ENCODE measurements at regions not wholly inside any gene's neighbourhood (a gene's known extent, or its start where the extent isn't known, plus 50 kb on each side); places are given as distances from the start of the nearest gene placed in this dataset.

DNA sequence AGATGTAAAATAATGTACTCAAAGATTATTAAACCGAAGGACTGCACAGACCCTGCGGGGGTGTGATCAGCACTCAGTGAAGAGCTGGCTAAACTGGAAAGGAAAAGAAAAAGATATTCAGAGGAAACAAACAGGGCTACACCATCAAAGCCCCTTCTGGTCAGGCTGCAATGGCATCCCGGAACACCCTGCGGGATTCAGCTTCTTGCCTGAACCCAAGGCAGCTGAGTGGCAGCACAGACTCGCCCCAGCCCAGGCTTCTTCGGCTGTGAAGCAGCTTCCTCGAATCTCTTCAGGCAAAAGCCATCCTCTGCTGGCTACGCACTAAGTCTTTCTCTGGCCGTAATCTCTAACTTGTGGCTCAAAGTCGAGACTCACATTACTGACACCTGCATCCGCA, 220.9 kb downstream of the TEX29 start:
- H3K9me3 Mint-ChIP-seq, result no peaks in the 10 kb centered on the region

DNA sequence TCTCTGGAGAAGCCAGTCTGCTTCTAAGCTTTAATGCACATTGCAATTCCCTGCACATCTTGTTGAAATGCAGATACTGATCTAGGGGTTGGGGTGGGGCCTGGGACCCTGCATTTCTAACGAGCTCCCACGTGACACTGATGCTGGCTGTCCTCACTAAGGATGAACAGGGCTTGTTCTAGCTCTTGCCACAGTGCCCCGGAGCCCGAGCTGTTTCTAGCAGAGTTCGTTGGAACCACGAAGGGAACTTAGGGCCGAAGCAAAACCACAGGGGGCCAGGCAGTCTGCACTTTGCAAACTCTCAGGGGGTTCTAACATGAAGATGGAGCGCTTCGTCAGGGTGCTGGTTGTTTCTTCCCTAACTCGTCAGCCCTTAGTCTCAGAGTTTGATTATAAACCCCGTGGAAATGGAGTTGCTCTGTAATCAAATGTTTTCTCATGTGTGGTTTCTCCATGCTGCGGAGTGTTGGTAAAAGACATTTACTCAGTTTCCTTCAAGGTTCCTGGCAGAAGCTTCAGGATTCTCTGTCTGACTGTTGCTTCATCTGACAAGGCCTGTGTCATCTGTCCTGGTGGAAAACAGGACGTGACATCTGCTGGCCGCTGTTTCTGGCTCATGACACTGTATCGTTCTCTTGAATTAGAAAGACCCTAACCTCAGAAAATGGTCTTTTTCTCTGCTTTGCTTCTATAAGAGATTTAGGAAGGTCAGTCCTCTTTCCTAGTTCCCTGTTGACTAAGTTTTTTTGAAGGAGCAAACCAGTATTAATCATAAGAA, 221.5 kb downstream of the TEX29 start:
- Mint-ChIP-seq H3K9me3 (no peaks in the 10 kb centered on the region), H3K27me3 (ENCODE audit: low read depth) (peaks cover 17% of the 10 kb centered on the region), H3K4me3 (no peak overlapping the region), H3K4me1 (ENCODE audit: low read depth) (no peaks in the 10 kb centered on the region), H3K36me3 (ENCODE audit: insufficient read depth) (no peaks in the 10 kb centered on the region)
- ATAC-seq (no peak), DNase-seq (no peak)

More for the DNA sequence above, 220.9 kb downstream of the TEX29 start:
- Mint-ChIP-seq H3K4me1 (ENCODE audit: low read depth) (no peaks in the 10 kb centered on the region), H3K4me3 (no peak overlapping the region), H3K36me3 (ENCODE audit: insufficient read depth) (no peaks in the 10 kb centered on the region), H3K27me3 (ENCODE audit: low read depth) (peaks cover 21% of the 10 kb centered on the region)
- DNase-seq (no peak), ATAC-seq (no peak)

DNA sequence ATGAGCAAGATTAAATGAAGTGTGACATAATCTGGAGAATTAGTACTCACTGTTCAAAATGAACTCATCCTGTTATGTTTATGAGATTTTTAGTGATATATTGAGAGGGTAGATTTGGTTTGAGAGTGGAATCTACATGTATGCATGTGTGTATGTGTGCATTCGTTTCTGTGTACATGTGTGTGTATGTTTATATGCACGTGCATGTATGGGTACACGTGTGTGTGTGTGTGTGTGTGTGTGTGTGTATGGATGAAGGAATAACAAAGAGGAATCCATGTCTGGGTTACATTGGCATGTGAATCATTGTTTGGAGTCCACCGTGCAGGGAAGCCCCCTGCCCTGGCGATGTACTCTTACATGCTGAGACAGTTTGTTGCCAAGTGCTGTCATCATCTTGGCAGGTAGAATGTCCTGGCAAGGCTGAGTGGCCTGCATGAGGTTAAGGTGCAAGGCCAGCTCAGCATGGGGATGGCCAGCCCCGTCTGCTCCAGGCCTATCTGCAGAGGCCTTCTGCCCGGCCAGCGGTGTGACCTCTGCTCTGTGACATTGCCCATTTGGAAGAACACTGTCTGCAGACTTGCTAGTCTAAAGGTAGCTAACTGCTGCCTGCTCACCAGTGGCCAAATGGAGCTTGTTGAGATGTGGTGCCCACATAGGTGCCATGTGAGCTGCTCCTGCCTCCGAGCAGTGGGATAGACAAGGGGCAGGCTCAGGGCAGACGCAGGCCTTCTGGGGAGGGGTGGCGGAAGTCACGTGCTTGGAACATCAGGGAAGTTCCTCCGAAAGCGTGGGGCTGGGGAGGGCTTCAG, 222.3 kb downstream of the TEX29 start:
- H3K27me3 Mint-ChIP-seq (ENCODE audit: low read depth), result peaks cover 10% of the 10 kb centered on the region
- no peak overlapping the region for H3K4me3 Mint-ChIP-seq
- no peaks in the 10 kb centered on the region for H3K36me3 Mint-ChIP-seq (ENCODE audit: insufficient read depth)
- no peaks in the 10 kb centered on the region for H3K9me3 Mint-ChIP-seq
- DNase-seq (no peak), ATAC-seq (no peak)
- H3K4me1 Mint-ChIP-seq (ENCODE audit: low read depth), result no peaks in the 10 kb centered on the region

DNA sequence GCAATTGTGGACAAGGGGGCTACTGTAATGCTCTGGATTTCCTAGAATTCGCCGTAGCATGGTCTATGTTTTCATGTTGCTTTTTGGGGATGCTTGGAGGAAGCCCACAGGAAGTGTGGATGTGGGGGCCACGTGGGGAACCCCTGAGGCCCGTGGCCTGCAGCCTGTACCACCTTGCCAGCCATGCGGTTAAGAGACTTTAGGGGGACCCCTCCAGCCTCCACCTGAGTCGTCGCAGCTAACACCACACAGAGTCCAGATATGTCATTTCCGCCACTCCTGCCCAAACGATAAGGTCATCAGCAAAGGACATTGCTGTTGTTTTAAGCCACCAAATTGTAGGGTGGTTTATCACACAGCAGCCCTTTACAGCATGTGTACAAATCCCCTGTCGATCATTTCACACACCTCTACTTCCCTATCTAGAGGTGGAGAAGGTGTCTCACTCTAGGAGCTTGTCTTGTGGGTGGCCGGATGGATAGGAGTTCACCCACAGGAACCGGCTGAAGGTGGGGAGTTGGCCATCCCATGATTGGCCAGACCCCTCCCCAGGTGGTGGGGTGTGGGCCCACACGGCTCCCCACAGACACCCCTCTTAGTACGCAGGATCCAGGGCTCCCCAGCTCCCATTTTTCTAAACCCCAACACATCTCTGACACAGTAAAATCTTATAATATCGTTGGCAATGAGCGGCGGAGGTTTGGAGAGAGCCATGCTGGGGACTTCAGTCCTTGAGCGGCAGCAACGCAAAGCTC, 226.7 kb downstream of the TEX29 start:
- Mint-ChIP-seq H3K4me3 (no peak overlapping the region), H3K4me1 (ENCODE audit: low read depth) (no peaks in the 10 kb centered on the region), H3K9me3 (no peaks in the 10 kb centered on the region), H3K36me3 (ENCODE audit: insufficient read depth) (no peaks in the 10 kb centered on the region), H3K27me3 (ENCODE audit: low read depth) (no peaks in the 10 kb centered on the region)
- no peak for DNase-seq
- no peak for ATAC-seq

DNA sequence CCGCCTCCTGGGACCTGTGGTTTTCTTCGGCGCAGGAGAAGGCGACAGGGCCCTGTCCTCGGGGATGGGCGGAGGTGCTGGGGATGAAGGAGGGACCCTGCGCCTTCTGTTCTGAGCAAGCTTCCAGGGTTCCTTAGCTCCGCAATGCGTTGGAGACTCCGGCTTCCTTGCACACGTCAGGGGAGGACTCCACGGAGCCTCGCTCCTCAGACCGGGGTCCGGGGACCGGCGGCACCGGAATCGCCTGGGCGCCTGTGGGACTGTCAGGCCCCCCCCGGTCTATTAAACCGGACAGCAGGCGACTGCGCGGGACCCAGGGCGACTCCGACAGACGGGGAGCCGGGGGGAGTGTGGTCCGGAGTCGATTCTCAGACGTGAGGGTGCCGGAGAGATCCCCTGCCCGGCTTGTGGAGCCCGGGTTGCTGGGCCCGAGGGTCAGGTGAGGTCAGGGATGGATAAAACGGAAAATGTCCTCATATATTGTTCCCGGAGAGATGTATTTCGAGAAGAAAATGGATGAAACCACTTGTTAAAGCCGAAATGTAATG, 227.4 kb downstream of the TEX29 start:
- Mint-ChIP-seq H3K9me3 (no peaks in the 10 kb centered on the region), H3K36me3 (ENCODE audit: insufficient read depth) (no peaks in the 10 kb centered on the region), H3K27me3 (ENCODE audit: low read depth) (no peaks in the 10 kb centered on the region), H3K4me3 (no peak overlapping the region), H3K4me1 (ENCODE audit: low read depth) (no peaks in the 10 kb centered on the region)
- DNase-seq (no peak), ATAC-seq (no peak)

DNA sequence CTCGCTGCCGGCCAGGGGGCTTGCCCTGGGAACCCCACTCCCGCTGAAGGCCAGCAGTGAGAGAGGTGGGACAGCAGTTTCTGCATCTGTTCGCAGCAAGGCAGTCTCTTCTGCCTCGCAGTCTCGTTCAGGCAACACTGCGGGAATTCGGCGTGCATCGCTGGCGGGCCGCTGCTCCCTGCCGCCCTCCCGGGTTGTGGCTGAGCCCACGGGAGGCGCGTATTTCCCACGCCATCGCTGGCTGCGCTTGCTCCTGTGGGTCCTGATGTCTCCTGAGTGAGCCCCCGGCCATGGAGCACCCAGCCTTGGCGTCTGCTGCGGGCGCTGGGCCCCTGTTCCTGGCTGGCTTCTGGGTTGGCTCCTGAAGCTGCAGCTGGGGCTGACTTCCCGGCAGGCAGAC, 227.9 kb downstream of the TEX29 start:
- DNase-seq, result no peak
- H3K4me1 Mint-ChIP-seq (ENCODE audit: low read depth), result no peaks in the 10 kb centered on the region
- H3K27me3 Mint-ChIP-seq (ENCODE audit: low read depth), result no peaks in the 10 kb centered on the region
- H3K4me3 Mint-ChIP-seq, result no peak overlapping the region
- ATAC-seq, result no peak
- H3K9me3 Mint-ChIP-seq, result no peaks in the 10 kb centered on the region
- no peaks in the 10 kb centered on the region for H3K36me3 Mint-ChIP-seq (ENCODE audit: insufficient read depth)

DNA sequence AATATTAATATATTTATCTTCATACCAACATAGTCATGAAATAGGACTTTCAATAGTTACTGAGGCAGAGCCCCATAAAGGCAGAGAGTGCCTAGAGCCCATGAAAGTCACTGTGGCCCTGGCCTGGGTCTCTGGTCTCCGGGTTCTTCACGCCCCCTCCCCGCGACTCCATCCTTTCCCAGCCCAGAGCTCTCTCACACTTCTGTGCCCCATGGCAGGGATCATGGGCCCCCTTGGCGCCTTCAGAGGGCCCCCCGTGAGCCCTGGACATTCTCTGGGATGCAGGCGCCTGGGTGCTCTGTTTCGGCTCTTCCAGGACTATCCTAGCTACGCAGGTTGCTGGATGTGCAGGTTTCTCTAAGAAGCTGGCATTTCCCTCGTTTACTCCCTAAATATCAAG, 228.4 kb downstream of the TEX29 start:
- Mint-ChIP-seq H3K4me1 (ENCODE audit: low read depth) (no peaks in the 10 kb centered on the region), H3K27me3 (ENCODE audit: low read depth) (no peaks in the 10 kb centered on the region), H3K4me3 (no peak overlapping the region), H3K9me3 (no peaks in the 10 kb centered on the region), H3K36me3 (ENCODE audit: insufficient read depth) (no peaks in the 10 kb centered on the region)
- no peak for ATAC-seq
- DNase-seq, result no peak

DNA sequence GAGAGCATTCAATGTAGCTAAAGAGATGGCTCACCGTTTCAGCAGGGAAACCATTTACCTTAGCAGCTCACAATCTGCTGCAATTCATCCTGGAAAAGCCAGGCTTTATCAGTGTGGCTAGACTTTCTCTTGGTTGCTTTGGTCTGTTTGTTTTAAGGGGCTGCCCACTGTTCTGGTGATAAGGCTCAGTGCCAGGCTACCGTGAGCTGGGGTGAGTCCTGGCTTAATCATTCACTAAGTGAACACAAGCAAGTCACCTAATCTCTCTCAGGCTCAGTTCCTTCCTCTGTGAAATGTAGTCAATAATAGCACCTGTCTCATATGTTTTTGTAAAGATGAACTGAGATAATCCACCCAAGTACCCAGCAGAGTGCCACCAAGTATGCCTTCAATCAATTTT, 229.0 kb downstream of the TEX29 start:
- Mint-ChIP-seq H3K27me3 (ENCODE audit: low read depth) (no peaks in the 10 kb centered on the region), H3K4me3 (no peak overlapping the region), H3K36me3 (ENCODE audit: insufficient read depth) (no peaks in the 10 kb centered on the region), H3K9me3 (no peaks in the 10 kb centered on the region), H3K4me1 (ENCODE audit: low read depth) (no peaks in the 10 kb centered on the region)
- DNase-seq, result no peak
- no peak for ATAC-seq

DNA sequence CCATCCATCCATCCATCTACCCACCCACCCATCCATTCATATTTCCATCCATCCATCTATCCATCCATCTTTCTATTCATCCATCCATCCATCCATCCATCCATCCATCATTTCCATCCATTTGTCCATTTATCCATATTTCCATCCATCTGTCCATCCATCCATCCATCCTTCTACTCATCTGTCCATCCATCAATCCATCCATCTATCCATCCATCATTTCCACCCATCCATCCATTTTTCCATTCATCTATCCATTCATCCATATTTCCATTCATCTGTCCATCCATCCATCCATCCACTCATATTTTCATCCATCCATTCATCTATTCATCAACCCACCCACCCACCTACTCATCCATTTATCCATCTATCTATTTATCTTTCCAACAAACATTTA, 229.6 kb downstream of the TEX29 start:
- no peaks in the 10 kb centered on the region for H3K36me3 Mint-ChIP-seq (ENCODE audit: insufficient read depth)
- DNase-seq, result no peak
- H3K9me3 Mint-ChIP-seq, result no peaks in the 10 kb centered on the region
- H3K27me3 Mint-ChIP-seq (ENCODE audit: low read depth), result no peaks in the 10 kb centered on the region
- H3K4me3 Mint-ChIP-seq, result no peak overlapping the region
- ATAC-seq, result no peak
- no peaks in the 10 kb centered on the region for H3K4me1 Mint-ChIP-seq (ENCODE audit: low read depth)

DNA sequence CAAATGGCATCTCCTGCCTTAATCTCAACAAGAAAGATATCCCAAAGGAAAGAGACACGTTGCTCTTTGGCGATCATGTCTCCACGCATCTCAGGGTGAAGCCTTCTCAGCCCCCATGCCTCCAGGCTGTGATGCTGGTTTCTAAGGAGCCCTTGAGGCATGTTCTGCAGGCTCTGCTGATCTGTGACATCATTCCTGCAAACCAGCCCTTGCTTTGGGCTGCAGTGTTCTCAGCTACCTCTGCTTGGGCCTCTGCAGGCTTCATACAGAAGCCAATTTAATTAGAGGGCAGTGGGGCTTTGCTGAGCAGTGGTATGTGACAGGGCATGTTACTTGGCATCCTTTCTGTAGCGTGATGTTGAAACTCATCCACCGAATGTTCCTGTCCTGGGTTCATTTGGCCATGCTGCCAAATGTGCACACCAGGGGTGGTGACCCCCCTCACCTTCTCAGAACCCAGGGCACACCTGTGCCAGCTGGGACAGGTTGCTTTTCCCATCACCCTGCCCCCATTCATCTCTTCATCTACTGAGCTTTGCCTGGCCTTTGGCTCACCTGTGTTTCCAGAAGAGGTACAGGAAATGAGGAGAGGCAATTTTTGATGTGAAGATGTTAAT, 230.9 kb downstream of the TEX29 start:
- DNase-seq, result no peak
- ATAC-seq, result no peak
- Mint-ChIP-seq H3K4me1 (ENCODE audit: low read depth) (no peaks in the 10 kb centered on the region), H3K27me3 (ENCODE audit: low read depth) (no peaks in the 10 kb centered on the region), H3K9me3 (no peaks in the 10 kb centered on the region), H3K36me3 (ENCODE audit: insufficient read depth) (no peaks in the 10 kb centered on the region), H3K4me3 (no peak overlapping the region)

DNA sequence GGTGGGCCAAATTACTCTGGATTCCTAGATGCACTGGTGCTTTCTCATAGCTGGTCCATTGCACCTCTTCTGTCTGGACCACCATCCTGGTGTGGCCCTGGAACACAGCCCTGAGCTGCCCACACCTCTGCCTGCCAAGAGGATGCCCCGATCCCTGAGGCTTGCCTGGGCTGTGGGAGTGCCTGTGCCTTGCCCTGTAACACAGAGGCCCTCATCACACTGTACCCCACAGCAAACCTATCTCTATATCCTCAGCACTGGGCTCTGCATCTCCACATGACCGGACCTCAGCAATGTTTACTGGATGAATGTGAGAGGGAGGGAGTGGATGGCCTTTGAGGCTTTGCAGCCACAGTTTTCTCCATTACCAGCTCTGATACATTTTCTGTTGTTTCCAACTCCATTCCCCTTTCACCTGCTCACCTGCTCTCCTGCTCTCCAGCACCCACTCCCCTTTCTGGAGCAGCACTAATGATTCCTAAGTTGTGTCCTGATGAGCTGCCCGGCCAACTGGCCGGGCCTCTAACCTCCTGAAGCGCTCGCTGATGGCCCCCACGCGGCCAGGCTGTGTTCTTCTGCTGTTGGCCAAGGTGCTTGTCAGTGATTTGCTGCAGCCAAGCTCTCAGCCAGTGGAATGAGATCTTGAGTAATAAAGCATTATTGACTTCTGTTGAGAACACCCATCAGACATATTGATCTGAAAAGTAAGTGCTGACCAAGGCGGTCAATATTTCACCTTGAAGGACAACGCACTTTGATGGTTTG, 232.6 kb downstream of the TEX29 start:
- Mint-ChIP-seq H3K36me3 (ENCODE audit: insufficient read depth) (no peaks in the 10 kb centered on the region), H3K27me3 (ENCODE audit: low read depth) (peaks cover 2% of the 10 kb centered on the region), H3K9me3 (no peaks in the 10 kb centered on the region), H3K4me1 (ENCODE audit: low read depth) (no peaks in the 10 kb centered on the region), H3K4me3 (no peak overlapping the region)
- ATAC-seq, result no peak
- no peak for DNase-seq

DNA sequence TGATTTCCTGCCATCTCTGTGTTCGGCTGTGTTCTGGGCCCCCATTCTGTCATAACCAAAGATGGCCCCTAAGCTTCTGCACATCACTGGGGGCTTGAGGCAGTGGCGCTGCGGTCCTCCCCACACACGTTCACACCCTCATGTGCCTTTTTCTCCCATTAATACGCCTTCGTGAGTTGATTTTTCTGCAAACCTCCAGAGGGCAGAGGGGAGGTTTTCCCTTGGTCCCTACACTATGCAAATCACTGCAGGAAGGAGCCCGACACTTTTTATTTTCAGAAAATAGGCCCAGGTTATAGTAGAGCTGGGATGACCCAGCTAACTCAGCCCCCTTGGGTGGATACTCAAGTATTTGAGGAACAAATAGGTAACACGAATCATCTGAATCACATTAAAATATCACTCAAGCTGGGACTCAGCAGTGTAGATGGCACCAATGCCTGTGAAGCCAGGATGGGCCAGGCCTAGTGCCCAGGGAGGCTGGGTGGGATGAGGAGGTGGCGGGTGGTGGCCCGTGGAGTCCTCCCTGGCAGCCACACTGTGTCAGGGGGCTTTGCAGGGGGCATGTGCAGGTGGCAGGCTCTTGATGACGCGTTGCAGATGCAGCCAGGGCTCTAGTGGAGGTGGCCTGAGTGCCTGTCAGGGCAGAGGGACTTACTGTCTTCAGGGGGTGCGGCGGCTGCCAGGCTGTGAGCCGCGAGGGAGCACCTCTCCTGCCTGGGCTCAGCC, 234.3 kb downstream of the TEX29 start:
- Mint-ChIP-seq H3K27me3 (ENCODE audit: low read depth) (peaks cover 8% of the 10 kb centered on the region), H3K4me3 (no peak overlapping the region), H3K4me1 (ENCODE audit: low read depth) (no peaks in the 10 kb centered on the region), H3K36me3 (ENCODE audit: insufficient read depth) (no peaks in the 10 kb centered on the region), H3K9me3 (no peaks in the 10 kb centered on the region)
- DNase-seq (no peak), ATAC-seq (no peak)

DNA sequence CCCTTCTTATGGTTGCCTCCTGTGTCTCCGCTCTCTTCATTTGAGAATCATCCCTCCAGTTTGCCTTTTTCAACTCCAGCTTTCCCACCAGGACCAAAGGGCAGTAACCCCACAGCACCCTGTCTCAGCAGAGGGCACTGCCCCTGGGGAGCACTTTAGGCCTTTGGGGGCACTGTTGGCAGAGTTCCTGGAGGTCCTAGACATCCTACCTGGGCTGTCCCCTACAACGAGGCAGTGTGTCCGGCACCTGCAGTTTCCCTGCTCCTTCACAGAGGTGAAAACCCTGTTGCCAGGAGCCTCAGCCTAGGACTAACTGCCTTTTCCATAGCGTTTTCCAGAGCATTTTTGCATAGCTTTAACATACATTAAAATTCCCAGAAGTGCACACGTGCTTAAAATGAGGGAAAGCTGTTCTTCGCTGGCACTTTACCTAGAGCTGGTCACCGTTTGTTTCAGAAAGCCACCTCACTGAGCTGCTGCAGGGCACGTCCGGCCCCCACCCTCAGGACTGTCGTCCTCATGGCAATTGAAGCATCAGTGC, 234.9 kb downstream of the TEX29 start:
- no peak overlapping the region for H3K4me3 Mint-ChIP-seq
- DNase-seq, result no peak
- no peak for ATAC-seq

More for the DNA sequence above, 234.9 kb downstream of the TEX29 start:
- no peaks in the 10 kb centered on the region for H3K9me3 Mint-ChIP-seq
- H3K27me3 Mint-ChIP-seq (ENCODE audit: low read depth), result peaks cover 8% of the 10 kb centered on the region
- H3K4me1 Mint-ChIP-seq (ENCODE audit: low read depth), result no peaks in the 10 kb centered on the region
- H3K36me3 Mint-ChIP-seq (ENCODE audit: insufficient read depth), result no peaks in the 10 kb centered on the region

Data from activated T-cell treated with anti-CD3 and anti-CD28 coated beads, Interleukin-2, amount 50 U/mL, for 4 hours (primary cell).